Right atrium auricular region (tissue), 2 donors: ENCODE measurements at regions not wholly inside any gene's neighbourhood (a gene's known extent, or its start where the extent isn't known, plus 50 kb on each side); places are given as distances from the start of the nearest gene placed in this dataset.

Source experiments
- DNase-seq: peaks from one replicate; pipeline ENCODE4 v3.0.0-alpha.2; 2019; ENCODE audit warnings: low spot score
- H3K27ac ChIP-seq, 2 donors: fragments of 200-600 bp; sonication (generic); 1 replicate in 1 of 2; 2 replicates in 1 of 2; pipeline ENCODE4 v1.5.1; 2016 to 2019
- H3K27me3 ChIP-seq, 2 donors: fragments of 200-600 bp; sonication (generic); one replicate each; pipeline versions ENCODE4 v1.5.1 to v1.6.0; 2017 to 2019
- H3K36me3 ChIP-seq: fragments of 200-600 bp; sonication (generic); one replicate; pipeline ENCODE4 v1.5.1; 2016
- H3K4me1 ChIP-seq, 2 donors: fragments of 200-600 bp; sonication (generic); one replicate each; pipeline versions ENCODE4 v1.5.1 to v1.6.0; 2017 to 2019
- H3K4me3 ChIP-seq, 2 donors: fragments of 200-600 bp; sonication (generic); 1 replicate in 1 of 2; 2 replicates in 1 of 2; pipeline ENCODE4 v1.5.1; 2017 to 2019; ENCODE audit warnings: mild to moderate bottlenecking in 1 of 2, moderate library complexity in 1 of 2
- H3K9me3 ChIP-seq, 2 donors: fragments of 200-600 bp; sonication (generic); one replicate each; pipeline ENCODE4 v1.5.1; 2019
- CTCF ChIP-seq, 2 donors: fragments of 200-600 bp; sonication (generic); IDR thresholded peaks; one replicate each; pipeline ENCODE4 v1.5.1; 2019; ENCODE audit warnings: antibody characterized with exemption in 2 of 2

- no peak overlapping the region for H3K27ac ChIP-seq
- no peaks in the 10 kb centered on the region for H3K36me3 ChIP-seq
- no peak overlapping the region for H3K4me3 ChIP-seq
- H3K27me3 ChIP-seq, result no peaks in the 10 kb centered on the region
- no peaks in the 10 kb centered on the region for H3K9me3 ChIP-seq
- TF ChIP-seq CTCF (IDR thresholded peaks at IDR 0.05), result no peak
- no peak for DNase-seq
- no peaks in the 10 kb centered on the region for H3K4me1 ChIP-seq
These were observed 526.6 kb downstream of the ZNF33B start for GRCh38 chr10:42111661-42112330.

GRCh38 chr10:42111076-42111475 is 527.3 kb downstream of the ZNF33B start:
- no peak overlapping the region for H3K27ac ChIP-seq
- no peak for DNase-seq
- H3K4me3 ChIP-seq, result no peak overlapping the region
- H3K36me3 ChIP-seq, result no peaks in the 10 kb centered on the region
- TF ChIP-seq CTCF (IDR thresholded peaks at IDR 0.05), result no peak
- no peaks in the 10 kb centered on the region for H3K27me3 ChIP-seq
- H3K9me3 ChIP-seq, result peaks cover 0 to 5% of the 10 kb centered on the region in 2 donors
- H3K4me1 ChIP-seq, result no peaks in the 10 kb centered on the region
